Fibroblast of pulmonary artery (primary cell): ENCODE measurements at regions not wholly inside any gene's neighbourhood (a gene's known extent, or its start where the extent isn't known, plus 50 kb on each side); places are given as distances from the start of the nearest gene placed in this dataset.
"Not testable (repeated sequence)": the region's sequence is repeated elsewhere in the genome, so short reads cannot be mapped to it uniquely, and the experiment has no call there.

Experiments used
- DNase-seq: peaks from one replicate; pipeline ENCODE4 v3.0.0-alpha.2; 2010; ENCODE audit warnings: low read depth
- H3K4me3 ChIP-seq: replicated peaks from 2 replicates; pipeline ENCODE4 v1.5.1; 2011; ENCODE audit warnings: low read depth, mild to moderate bottlenecking, control low read depth, low read length, moderate library complexity
- TF ChIP-seq, protein P1 (sequence below): IDR thresholded peaks from 2 replicates; pipeline ENCODE4 v1.5.1; 2011; ENCODE audit warnings: mild to moderate bottlenecking, control low read depth, low read length, inconsistent platforms; ENCODE audit errors: missing control alignments

DNA sequence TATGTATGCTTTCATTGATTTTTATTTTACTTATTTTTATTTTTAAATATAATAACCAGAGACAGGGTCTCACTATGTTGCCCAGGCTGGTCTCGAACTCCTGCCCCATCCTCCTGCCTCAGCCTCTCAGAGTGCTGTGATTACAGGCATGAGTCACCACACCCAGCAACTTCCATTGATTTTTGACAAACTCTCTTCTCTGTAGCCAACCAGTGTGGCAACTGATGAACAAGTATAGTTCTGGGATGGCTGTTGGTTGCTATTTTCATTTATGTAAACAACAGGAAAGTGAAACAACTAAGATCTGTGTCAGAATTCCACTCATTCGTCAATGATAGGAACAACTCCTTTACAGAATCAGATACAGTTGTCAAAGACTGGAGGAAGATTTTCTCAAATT lies 356.7 kb upstream of the JARID2 start:
- TF ChIP-seq, protein P1, sequence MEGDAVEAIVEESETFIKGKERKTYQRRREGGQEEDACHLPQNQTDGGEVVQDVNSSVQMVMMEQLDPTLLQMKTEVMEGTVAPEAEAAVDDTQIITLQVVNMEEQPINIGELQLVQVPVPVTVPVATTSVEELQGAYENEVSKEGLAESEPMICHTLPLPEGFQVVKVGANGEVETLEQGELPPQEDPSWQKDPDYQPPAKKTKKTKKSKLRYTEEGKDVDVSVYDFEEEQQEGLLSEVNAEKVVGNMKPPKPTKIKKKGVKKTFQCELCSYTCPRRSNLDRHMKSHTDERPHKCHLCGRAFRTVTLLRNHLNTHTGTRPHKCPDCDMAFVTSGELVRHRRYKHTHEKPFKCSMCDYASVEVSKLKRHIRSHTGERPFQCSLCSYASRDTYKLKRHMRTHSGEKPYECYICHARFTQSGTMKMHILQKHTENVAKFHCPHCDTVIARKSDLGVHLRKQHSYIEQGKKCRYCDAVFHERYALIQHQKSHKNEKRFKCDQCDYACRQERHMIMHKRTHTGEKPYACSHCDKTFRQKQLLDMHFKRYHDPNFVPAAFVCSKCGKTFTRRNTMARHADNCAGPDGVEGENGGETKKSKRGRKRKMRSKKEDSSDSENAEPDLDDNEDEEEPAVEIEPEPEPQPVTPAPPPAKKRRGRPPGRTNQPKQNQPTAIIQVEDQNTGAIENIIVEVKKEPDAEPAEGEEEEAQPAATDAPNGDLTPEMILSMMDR: no peak
- H3K4me3 ChIP-seq: no peak overlapping the region
- DNase-seq: peak; percentile 40

DNA sequence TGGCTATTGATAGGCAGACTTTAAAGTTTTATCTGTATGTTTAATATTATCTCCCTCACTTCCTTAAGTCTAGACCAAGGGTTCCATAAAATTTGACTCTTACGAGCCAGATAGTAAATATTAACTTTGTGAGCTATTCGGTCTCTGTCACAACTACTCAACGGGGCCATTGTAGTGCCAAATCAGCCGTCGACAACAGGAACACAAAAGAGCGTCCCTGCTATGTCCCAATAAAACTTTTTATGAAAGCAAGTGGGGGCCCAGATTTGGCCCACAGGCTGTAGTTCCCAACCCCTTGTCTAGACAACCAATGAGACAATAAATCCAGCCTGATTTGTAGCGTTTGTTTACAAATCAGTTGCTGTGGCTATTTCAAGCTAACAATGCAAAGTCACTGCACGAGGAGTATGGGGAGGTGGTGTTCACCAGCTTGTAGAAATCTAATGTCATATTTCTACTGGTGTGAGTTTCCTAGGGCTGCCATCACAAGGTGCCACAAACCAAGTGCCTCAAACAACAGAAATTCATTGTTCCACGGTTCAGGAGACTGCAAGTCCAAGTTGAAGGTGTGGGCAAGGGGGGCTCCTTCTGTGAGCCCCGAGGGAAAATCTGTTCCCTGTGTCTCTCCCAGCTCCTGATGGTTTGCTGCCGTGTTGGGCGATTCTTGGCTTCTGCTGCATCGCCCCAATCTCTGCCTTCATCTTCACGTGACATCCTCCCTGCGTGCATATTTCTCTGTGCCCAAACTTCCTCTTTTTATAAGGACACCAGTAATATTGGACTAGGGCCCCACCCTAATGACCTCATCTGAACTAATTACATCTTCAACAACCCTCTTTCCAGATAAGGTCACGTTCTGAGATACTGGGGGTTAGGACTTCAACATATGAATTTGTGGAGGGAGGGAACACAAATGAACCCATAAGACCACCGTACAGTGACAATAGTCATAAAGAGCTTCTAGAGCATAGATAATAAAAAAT lies 356.0 kb upstream of the JARID2 start:
- no peak for DNase-seq
- TF ChIP-seq, protein P1: no peak

DNA sequence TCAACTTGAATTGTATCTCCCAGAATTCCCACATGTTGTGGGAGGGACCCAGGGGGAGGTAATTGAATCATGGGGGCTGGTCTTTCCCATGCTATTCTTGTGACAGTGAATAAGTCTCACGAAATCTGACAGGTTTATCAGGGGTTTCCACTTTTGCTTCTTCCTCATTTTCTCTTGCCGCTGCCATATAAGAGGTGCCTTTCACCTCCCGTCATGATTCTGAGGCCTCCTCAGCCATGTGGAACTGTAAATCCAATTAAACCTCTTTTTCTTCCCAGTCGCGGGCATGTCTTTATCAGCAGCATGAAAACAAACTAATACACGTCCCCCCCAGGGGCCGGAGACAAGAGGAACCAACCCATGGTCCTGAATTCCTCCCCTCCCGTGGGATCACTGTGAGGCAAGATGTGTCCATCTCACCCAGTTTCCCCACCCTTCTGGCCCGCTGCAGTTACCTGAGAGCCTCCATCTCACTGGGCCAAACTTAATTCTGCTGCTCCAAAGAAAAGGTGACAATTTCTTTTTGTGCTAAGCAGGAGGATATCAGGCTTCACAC lies 354.0 kb upstream of the JARID2 start:
- not testable (repeated sequence) for DNase-seq

More for the DNA sequence above, 356.0 kb upstream of the JARID2 start:
- no peak overlapping the region for H3K4me3 ChIP-seq

DNA sequence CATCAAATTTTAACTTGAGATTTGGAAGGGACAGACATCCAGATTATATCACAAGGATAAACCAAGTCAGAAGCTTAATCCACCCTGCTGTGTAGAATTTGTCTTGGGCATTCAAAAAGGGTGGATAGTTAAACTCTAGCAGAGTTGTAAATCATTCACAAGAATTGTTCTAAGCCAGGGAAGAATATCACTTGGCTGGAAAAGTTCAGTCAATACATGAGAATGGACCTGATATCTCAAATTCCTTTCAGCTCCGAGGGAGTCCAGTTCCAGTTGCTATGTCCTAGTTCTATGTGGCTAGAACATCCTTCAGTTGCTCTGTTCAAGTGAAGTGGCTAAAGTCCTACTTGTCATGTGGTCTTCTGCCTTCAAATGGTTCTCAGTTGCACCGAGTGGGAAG lies 351.8 kb upstream of the JARID2 start:
- TF ChIP-seq, protein P1: no peak
- no peak for DNase-seq
- no peak overlapping the region for H3K4me3 ChIP-seq

More for the DNA sequence above, 354.0 kb upstream of the JARID2 start:
- H3K4me3 ChIP-seq: not testable (repeated sequence)

DNA sequence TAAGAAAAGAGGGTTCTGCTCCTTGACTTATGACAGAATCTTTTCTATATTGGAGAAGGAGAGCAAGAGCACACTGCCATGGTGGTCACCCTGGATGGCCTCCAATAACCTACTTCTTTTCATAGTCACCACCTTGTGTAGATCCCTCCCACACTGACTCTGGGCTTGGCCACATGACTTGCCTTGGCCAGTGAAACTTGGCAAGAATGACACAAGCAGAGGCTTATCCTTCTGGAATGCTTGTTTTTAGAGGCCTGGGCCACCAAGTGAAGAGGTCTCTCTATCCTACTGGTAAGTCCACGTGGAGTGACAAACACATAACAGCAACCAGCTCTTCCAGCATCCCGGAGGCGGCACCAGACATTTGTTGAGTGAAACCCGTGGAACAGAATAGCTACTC lies 349.4 kb upstream of the JARID2 start:
- TF ChIP-seq, protein P1: no peak
- no peak overlapping the region for H3K4me3 ChIP-seq
- no peak for DNase-seq

DNA sequence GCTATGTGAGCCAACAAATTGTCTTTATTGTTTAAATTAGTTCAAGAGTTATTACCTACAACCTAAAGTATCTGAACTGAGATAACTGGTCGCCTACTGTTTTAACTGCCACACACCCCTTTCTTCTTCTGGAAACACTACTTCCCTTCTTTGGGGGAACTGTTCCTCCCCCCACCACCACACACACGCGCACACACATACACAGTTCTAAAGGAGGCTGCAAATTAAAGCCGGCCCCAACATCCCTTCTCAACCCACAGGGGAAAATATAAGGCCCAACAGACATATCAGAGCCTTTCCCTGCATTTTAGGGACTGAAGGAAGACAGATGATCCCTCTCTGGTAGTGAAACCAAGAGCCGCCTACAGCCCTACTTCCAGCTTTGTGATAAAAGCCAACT lies 348.0 kb upstream of the JARID2 start:
- DNase-seq: no peak
- TF ChIP-seq, protein P1: no peak
- no peak overlapping the region for H3K4me3 ChIP-seq

DNA sequence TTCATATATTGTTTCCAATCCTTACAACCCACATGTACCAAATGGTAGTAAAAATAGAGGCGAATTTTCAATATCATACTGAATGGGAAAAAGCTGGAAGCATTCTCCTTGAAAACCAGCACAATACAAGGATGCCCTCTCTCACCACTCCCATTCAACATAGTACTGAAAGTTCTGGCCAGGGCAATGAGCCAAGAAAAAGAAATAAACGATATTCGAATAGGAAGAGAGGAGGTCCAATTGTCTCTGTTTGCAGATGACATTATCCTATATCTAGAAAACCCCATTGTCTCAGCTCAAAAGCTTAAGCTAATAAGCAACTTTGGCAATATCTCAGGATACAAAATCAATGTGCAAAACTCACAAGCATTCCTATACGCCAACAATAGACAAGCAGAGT lies 346.4 kb upstream of the JARID2 start:
- not testable (repeated sequence) for DNase-seq, H3K4me3 ChIP-seq

DNA sequence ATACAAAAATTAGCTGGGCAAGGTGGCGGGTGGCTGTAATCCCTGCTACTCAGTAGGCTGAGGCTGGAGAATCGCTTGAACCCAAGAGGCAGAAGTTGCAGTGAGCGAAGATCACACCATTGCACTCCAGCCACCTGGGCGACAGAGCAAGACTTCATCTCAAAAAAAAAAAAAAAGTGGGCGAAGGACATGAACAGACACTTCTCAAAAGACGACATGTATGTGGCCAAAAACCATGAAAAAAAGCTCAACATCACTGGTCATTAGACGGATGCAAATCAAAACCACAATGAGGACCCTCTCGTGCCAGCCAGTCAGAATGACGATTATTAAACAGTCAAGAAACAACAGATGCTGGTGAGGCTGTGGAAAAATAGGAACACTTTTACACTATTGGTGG lies 344.9 kb upstream of the JARID2 start:
- TF ChIP-seq, protein P1: no peak
- no peak overlapping the region for H3K4me3 ChIP-seq
- DNase-seq: no peak
